H9 (cell line): ENCODE measurements at regions not wholly inside any gene's neighbourhood (a gene's known extent, or its start where the extent isn't known, plus 50 kb on each side); places are given as distances from the start of the nearest gene placed in this dataset.

Experiments
- DNase-seq: peaks from one replicate; pipeline ENCODE4 v3.0.0-alpha.2; 2017
- H2AFZ ChIP-seq: one replicate; pipeline ENCODE4 v1.6.1; 2013; ENCODE audit warnings: mild to moderate bottlenecking, low read length, control low read depth, moderate library complexity
- H2AK5ac ChIP-seq: 2 replicates; pipeline ENCODE4 v1.6.1; 2013; ENCODE audit warnings: low read length, control low read depth, mixed read lengths; ENCODE audit not compliant: insufficient read length
- H2BK120ac ChIP-seq: one replicate; pipeline ENCODE4 v1.6.1; 2013; ENCODE audit warnings: low read depth, mild to moderate bottlenecking, low read length, control low read depth, inconsistent platforms; ENCODE audit not compliant: poor library complexity, severe bottlenecking
- H2BK12ac ChIP-seq: 2 replicates; pipeline ENCODE4 v1.6.1; 2013; ENCODE audit warnings: low read length, control low read depth, mixed read lengths, low read depth; ENCODE audit not compliant: insufficient read length
- H2BK15ac ChIP-seq: 2 replicates; pipeline ENCODE4 v1.6.1; 2013; ENCODE audit warnings: low read depth, low read length, control low read depth
- H2BK20ac ChIP-seq: one replicate; pipeline ENCODE4 v1.6.1; 2013; ENCODE audit warnings: low read depth, mild to moderate bottlenecking, low read length, control low read depth, inconsistent platforms; ENCODE audit not compliant: poor library complexity, severe bottlenecking
- H2BK5ac ChIP-seq: 2 replicates; pipeline ENCODE4 v1.6.1; 2013; ENCODE audit warnings: low read length, control low read depth, mixed read lengths; ENCODE audit not compliant: insufficient read length
- H3K14ac ChIP-seq: 2 replicates; pipeline ENCODE4 v1.6.1; 2013; ENCODE audit warnings: low read length, control low read depth; ENCODE audit not compliant: insufficient read depth
- H3K18ac ChIP-seq: 2 replicates; pipeline ENCODE4 v1.6.1; 2013; ENCODE audit warnings: low read depth, mild to moderate bottlenecking, mixed read lengths, low read length, control low read depth; ENCODE audit not compliant: insufficient read length
- H3K23ac ChIP-seq: 2 replicates; pipeline ENCODE4 v1.6.1; 2013; ENCODE audit warnings: low read length, control low read depth, mixed read lengths, low read depth; ENCODE audit not compliant: insufficient read length
- H3K23me2 ChIP-seq: 2 replicates; pipeline ENCODE4 v1.6.1; 2013; ENCODE audit warnings: low read depth, mild to moderate bottlenecking, mixed read lengths, low read length, control low read depth; ENCODE audit not compliant: insufficient read length, poor library complexity, severe bottlenecking
- H3K27ac ChIP-seq: 2 replicates; pipeline ENCODE4 v1.5.1; 2013; ENCODE audit warnings: low read length, control low read depth, mixed read lengths, low read depth; ENCODE audit not compliant: insufficient read length
- H3K27me3 ChIP-seq: 2 replicates; pipeline ENCODE4 v1.6.1; 2013; ENCODE audit warnings: low read length, control low read depth, inconsistent platforms; ENCODE audit not compliant: insufficient read depth
- H3K4ac ChIP-seq: 2 replicates; pipeline ENCODE4 v1.6.1; 2013; ENCODE audit warnings: low read depth, mild to moderate bottlenecking, control low read depth, inconsistent platforms, low read length, moderate library complexity
- H3K4me1 ChIP-seq: 2 replicates; pipeline ENCODE4 v1.6.1; 2013; ENCODE audit warnings: low read length, control low read depth, inconsistent platforms; ENCODE audit not compliant: insufficient read depth
- H3K4me2 ChIP-seq: 2 replicates; pipeline ENCODE4 v1.6.1; 2013; ENCODE audit warnings: low read length, control low read depth, mixed read lengths; ENCODE audit not compliant: insufficient read length, insufficient read depth
- H3K56ac ChIP-seq: 2 replicates; pipeline ENCODE4 v1.6.1; 2013; ENCODE audit warnings: low read depth, mild to moderate bottlenecking, mixed read lengths, low read length, control low read depth; ENCODE audit not compliant: insufficient read length
- H3K79me1 ChIP-seq: 2 replicates; pipeline ENCODE4 v1.6.1; 2013; ENCODE audit warnings: low read depth, mild to moderate bottlenecking, moderate library complexity, low read length, control low read depth, inconsistent platforms; ENCODE audit not compliant: insufficient read depth, poor library complexity, severe bottlenecking
- H3K79me2 ChIP-seq: 2 replicates; pipeline ENCODE4 v1.6.1; 2013; ENCODE audit warnings: low read length, control low read depth, inconsistent platforms; ENCODE audit not compliant: insufficient read depth
- H3K9ac ChIP-seq: 2 replicates; pipeline ENCODE4 v1.6.1; 2013; ENCODE audit warnings: low read length, control low read depth, mixed read lengths; ENCODE audit not compliant: insufficient read length; ENCODE audit errors: extremely low read depth
- H3K9me3 ChIP-seq: one replicate; pipeline ENCODE4 v1.6.1; 2013; ENCODE audit warnings: low read depth, low read length, inconsistent platforms; ENCODE audit not compliant: control insufficient read depth
- H3T11ph ChIP-seq: one replicate; pipeline ENCODE4 v1.6.1; 2013; ENCODE audit warnings: mild to moderate bottlenecking, low read length, control low read depth, inconsistent platforms
- H4K20me1 ChIP-seq: one replicate; pipeline ENCODE4 v1.6.1; 2013; ENCODE audit not compliant: control insufficient read depth, insufficient read length, insufficient read depth
- H4K5ac ChIP-seq: 2 replicates; pipeline ENCODE4 v1.6.1; 2013; ENCODE audit warnings: low read depth, mild to moderate bottlenecking, mixed read lengths, low read length, control low read depth; ENCODE audit not compliant: insufficient read length
- H4K8ac ChIP-seq: replicated peaks from 2 replicates; pipeline ENCODE4 v1.6.1; 2013; ENCODE audit warnings: low read length, control low read depth, mixed read lengths, low read depth; ENCODE audit not compliant: insufficient read length
- H4K91ac ChIP-seq: 2 replicates; pipeline ENCODE4 v1.6.1; 2013; ENCODE audit warnings: low read depth, mild to moderate bottlenecking, moderate library complexity, mixed read lengths, low read length, control low read depth; ENCODE audit not compliant: insufficient read length
- H3K27ac Mint-ChIP-seq, 3 experiments: 2 replicates in 2 of 3; 3 replicates in 1 of 3; pipeline ENCODE4 v1.8.0; 2020 to 2021; ENCODE audit warnings: mixed read lengths in 3 of 3, mild to moderate bottlenecking in 1 of 3, moderate library complexity in 1 of 3
- H3K27me3 Mint-ChIP-seq: 2 replicates; pipeline ENCODE4 v1.8.0; 2021; ENCODE audit warnings: low read depth, mild to moderate bottlenecking, moderate library complexity, mixed read lengths
- H3K36me3 Mint-ChIP-seq, 3 experiments: 2 replicates in 2 of 3; 3 replicates in 1 of 3; pipeline ENCODE4 v1.8.0; 2020 to 2021; ENCODE audit warnings: low read depth in 3 of 3, mixed read lengths in 3 of 3; ENCODE audit not compliant: insufficient read depth in 1 of 3
- H3K4me1 Mint-ChIP-seq, 2 experiments: 2 replicates each; pipeline ENCODE4 v1.8.0; 2020; ENCODE audit warnings: mixed read lengths in 2 of 2
- H3K4me3 Mint-ChIP-seq, 2 experiments: 2 replicates in 1 of 2; 3 replicates in 1 of 2; pipeline ENCODE4 v1.8.0; 2020 to 2021; ENCODE audit warnings: mild to moderate bottlenecking in 2 of 2, mixed read lengths in 2 of 2, moderate library complexity in 1 of 2
- H3K9me3 Mint-ChIP-seq, 2 experiments: 2 replicates in 1 of 2; 3 replicates in 1 of 2; pipeline ENCODE4 v1.8.0; 2020; ENCODE audit warnings: mild to moderate bottlenecking in 2 of 2, mixed read lengths in 2 of 2, moderate library complexity in 1 of 2
- CTCF ChIP-seq: fragments of 200-600 bp; sonication (generic); conservative IDR thresholded peaks from 3 replicates; pipeline ENCODE4 v1.8.0; 2021; ENCODE audit warnings: antibody characterized with exemption, mild to moderate bottlenecking
- WGBS: extraction: QIAGEN DNeasy Blood & Tissue Kit; methylation state at CpG from one replicate; pipeline ENCODE4 v1.1.7; 2013; ENCODE audit warnings: missing lambda C conversion rate, low lambda C conversion rate, mixed read lengths; ENCODE audit not compliant: insufficient read length; ENCODE audit errors: extremely low coverage; 5-methylcytosine and 5-hydroxymethylcytosine counted together

GRCh38 chr6:4382362-4382853 lies 247.0 kb upstream of the ECI2 start:
- peaks cover 9% of the 10 kb centered on the region for H3K9me3 ChIP-seq
- no peak overlapping the region for H3K56ac ChIP-seq
- no peaks in the 10 kb centered on the region for H3K23me2 ChIP-seq
- H4K8ac ChIP-seq: no peak overlapping the region
- peaks cover 0 to 13% of the 10 kb centered on the region in 2 experiments; a peak in 2 of 4 replicates for H3K4me1 Mint-ChIP-seq
- no peak overlapping the region for H3K9ac ChIP-seq
- DNase-seq: no peak
- no peak overlapping the region for H3K14ac ChIP-seq
- H3K4me1 ChIP-seq: no peaks in the 10 kb centered on the region
- no peak overlapping the region for H2BK15ac ChIP-seq
- H3K27me3 ChIP-seq: no peaks in the 10 kb centered on the region
- H3K18ac ChIP-seq: no peak overlapping the region
- H4K91ac ChIP-seq: no peak overlapping the region
- H3T11ph ChIP-seq: no peak overlapping the region
- H3K9me3 Mint-ChIP-seq: peaks cover 26 to 28% of the 10 kb centered on the region in 2 experiments
- no peak overlapping the region for H2BK20ac ChIP-seq
- no peak overlapping the region for H2BK120ac ChIP-seq
- no peaks in the 10 kb centered on the region for H3K79me1 ChIP-seq
- H4K5ac ChIP-seq: no peak overlapping the region
- no peak overlapping the region for H3K4me3 Mint-ChIP-seq
- H4K20me1 ChIP-seq: no peaks in the 10 kb centered on the region
- no peak overlapping the region for H2AFZ ChIP-seq
- H3K79me2 ChIP-seq: no peaks in the 10 kb centered on the region
- no peak overlapping the region for H3K23ac ChIP-seq
- H3K27ac ChIP-seq: no peak overlapping the region
- peaks cover 13 to 24% (median 22%) of the 10 kb centered on the region in 3 experiments for H3K36me3 Mint-ChIP-seq
- no CpG with 5 or more reads among the region's 3 CpGs for WGBS
- no peak overlapping the region for H3K4ac ChIP-seq
- no peak overlapping the region for H3K27ac Mint-ChIP-seq
- H3K27me3 Mint-ChIP-seq: peaks cover 13% of the 10 kb centered on the region
- no peak overlapping the region for H2BK12ac ChIP-seq
- H2AK5ac ChIP-seq: no peak overlapping the region
- no peak for TF ChIP-seq CTCF
- no peak overlapping the region for H3K4me2 ChIP-seq
- H2BK5ac ChIP-seq: no peak overlapping the region
